ENCODE measurements at regions not wholly inside any gene's neighbourhood (a gene's known extent, or its start where the extent isn't known, plus 50 kb on each side); places are given as distances from the start of the nearest gene placed in this dataset.

DNA sequence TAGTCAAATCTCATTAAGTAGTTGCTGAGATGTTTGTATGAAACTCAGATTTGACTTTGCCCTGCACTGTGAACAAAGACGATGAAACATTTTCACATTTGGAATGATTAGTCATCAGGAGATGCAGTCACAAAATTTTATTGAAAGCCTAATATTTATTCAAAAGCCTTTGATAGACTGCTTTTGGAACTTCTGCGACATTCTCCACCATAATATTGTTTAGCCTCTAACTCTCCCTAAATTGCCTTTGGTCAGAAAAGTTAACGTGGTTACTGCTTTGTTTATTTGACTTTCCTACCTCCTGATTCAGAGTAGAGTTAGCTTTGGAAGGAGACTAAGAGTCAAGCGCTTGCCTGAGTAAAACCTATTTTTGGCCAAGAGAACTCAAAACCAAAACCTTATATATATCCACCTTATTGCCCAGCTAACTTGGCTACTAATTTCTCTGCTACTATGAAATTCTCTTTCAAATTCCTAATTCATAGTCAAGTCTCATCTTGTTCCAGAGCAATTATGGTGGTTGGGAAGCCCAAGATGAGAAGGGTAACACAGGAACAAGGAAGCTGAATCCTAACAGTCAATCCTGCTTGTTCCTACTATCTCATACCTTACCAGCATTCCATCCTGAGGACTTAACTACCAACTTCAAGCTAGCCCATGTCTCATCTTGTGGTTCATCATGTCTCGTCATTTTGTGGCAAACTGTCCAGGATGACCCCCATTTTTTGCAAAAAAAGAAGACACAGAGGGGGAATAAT, 429.6 kb downstream of the USP25 start:
- TF ChIP-seq, protein P1, sequence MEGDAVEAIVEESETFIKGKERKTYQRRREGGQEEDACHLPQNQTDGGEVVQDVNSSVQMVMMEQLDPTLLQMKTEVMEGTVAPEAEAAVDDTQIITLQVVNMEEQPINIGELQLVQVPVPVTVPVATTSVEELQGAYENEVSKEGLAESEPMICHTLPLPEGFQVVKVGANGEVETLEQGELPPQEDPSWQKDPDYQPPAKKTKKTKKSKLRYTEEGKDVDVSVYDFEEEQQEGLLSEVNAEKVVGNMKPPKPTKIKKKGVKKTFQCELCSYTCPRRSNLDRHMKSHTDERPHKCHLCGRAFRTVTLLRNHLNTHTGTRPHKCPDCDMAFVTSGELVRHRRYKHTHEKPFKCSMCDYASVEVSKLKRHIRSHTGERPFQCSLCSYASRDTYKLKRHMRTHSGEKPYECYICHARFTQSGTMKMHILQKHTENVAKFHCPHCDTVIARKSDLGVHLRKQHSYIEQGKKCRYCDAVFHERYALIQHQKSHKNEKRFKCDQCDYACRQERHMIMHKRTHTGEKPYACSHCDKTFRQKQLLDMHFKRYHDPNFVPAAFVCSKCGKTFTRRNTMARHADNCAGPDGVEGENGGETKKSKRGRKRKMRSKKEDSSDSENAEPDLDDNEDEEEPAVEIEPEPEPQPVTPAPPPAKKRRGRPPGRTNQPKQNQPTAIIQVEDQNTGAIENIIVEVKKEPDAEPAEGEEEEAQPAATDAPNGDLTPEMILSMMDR (IDR thresholded peaks at IDR 0.05; ENCODE audit: low read depth, low read length) = no peak
- TF ChIP-seq EZH2phosphoT487 (IDR thresholded peaks at IDR 0.05; ENCODE audit: low read depth) = no peak
